KMS-11 (cell line): ENCODE measurements at regions not wholly inside any gene's neighbourhood (a gene's known extent, or its start where the extent isn't known, plus 50 kb on each side); places are given as distances from the start of the nearest gene placed in this dataset.

Source experiments
- H2AFZ ChIP-seq: fragments of 200-600 bp; sonication (generic); 2 replicates; pipeline ENCODE4 v1.6.1; 2016; ENCODE audit warnings: antibody characterized with exemption, mixed run types, low read depth
- H3K27ac ChIP-seq: fragments of 200-600 bp; sonication (generic); 2 replicates; pipeline ENCODE4 v1.6.1; 2016; ENCODE audit warnings: mild to moderate bottlenecking, mixed run types
- H3K27me3 ChIP-seq: fragments of 200-600 bp; sonication (generic); 2 replicates; pipeline ENCODE4 v1.6.1; 2017; ENCODE audit warnings: mild to moderate bottlenecking, low read depth, mixed run types, moderate library complexity; ENCODE audit not compliant: insufficient read depth
- H3K36me3 ChIP-seq: fragments of 200-600 bp; sonication (generic); 2 replicates; pipeline ENCODE4 v1.6.1; 2017; ENCODE audit warnings: mild to moderate bottlenecking, mixed run types; ENCODE audit not compliant: insufficient read depth
- H3K4me1 ChIP-seq: fragments of 200-600 bp; sonication (generic); 2 replicates; pipeline ENCODE4 v1.6.1; 2016; ENCODE audit warnings: mild to moderate bottlenecking, low read depth, mixed run types; ENCODE audit not compliant: poor library complexity, severe bottlenecking
- H3K4me2 ChIP-seq: fragments of 200-600 bp; sonication (generic); 2 replicates; pipeline ENCODE4 v1.7.0; 2016; ENCODE audit warnings: mild to moderate bottlenecking, mixed run types
- H3K4me3 ChIP-seq: fragments of 200-600 bp; sonication (generic); IDR thresholded peaks from 2 replicates; pipeline ENCODE4 v1.6.1; 2017; ENCODE audit warnings: low read depth, low read length, mixed read lengths; ENCODE audit not compliant: insufficient read depth
- H3K79me2 ChIP-seq: fragments of 200-600 bp; sonication (generic); 2 replicates; pipeline ENCODE4 v1.6.1; 2016; ENCODE audit warnings: low read depth, mixed run types; ENCODE audit not compliant: insufficient read depth
- H3K9ac ChIP-seq: fragments of 200-600 bp; sonication (generic); 2 replicates; pipeline ENCODE4 v1.6.1; 2016; ENCODE audit warnings: mild to moderate bottlenecking, mixed run types
- H4K20me1 ChIP-seq: fragments of 200-600 bp; sonication (generic); 2 replicates; pipeline ENCODE4 v1.6.1; 2016; ENCODE audit warnings: mild to moderate bottlenecking, mixed run types; ENCODE audit not compliant: insufficient read depth
- CTCF ChIP-seq: fragments of 200-600 bp; sonication (generic); conservative IDR thresholded peaks from 2 replicates; pipeline ENCODE4 v1.6.1; 2017; ENCODE audit warnings: low read depth, mild to moderate bottlenecking, antibody characterized with exemption, low read length, moderate library complexity, mixed read lengths

GRCh38 chr13:22432690-22433089 is 748.1 kb upstream of the SGCG start:
- no peaks in the 10 kb centered on the region for H3K36me3 ChIP-seq
- H3K79me2 ChIP-seq = no peaks in the 10 kb centered on the region
- H3K4me1 ChIP-seq = no peaks in the 10 kb centered on the region
- H2AFZ ChIP-seq = no peak overlapping the region
- H3K27me3 ChIP-seq = no peaks in the 10 kb centered on the region
- H4K20me1 ChIP-seq = no peaks in the 10 kb centered on the region
- H3K4me2 ChIP-seq = no peak overlapping the region
- TF ChIP-seq CTCF = no peak
- H3K4me3 ChIP-seq = no peak overlapping the region
- no peak overlapping the region for H3K27ac ChIP-seq
- no peak overlapping the region for H3K9ac ChIP-seq

- TF ChIP-seq CTCF = no peak
- no peaks in the 10 kb centered on the region for H3K36me3 ChIP-seq
- no peak overlapping the region for H3K9ac ChIP-seq
- no peak overlapping the region for H3K4me2 ChIP-seq
- H2AFZ ChIP-seq = no peak overlapping the region
- H3K79me2 ChIP-seq = no peaks in the 10 kb centered on the region
- no peak overlapping the region for H3K27ac ChIP-seq
- H3K27me3 ChIP-seq = no peaks in the 10 kb centered on the region
- H3K4me3 ChIP-seq = no peak overlapping the region
- H3K4me1 ChIP-seq = no peaks in the 10 kb centered on the region
- no peaks in the 10 kb centered on the region for H4K20me1 ChIP-seq
These were observed 733.5 kb upstream of the SGCG start for GRCh38 chr13:22447132-22447886.

- Histone ChIP-seq H4K20me1 (no peaks in the 10 kb centered on the region), H3K36me3 (no peaks in the 10 kb centered on the region), H3K27ac (no peak overlapping the region), H3K4me3 (no peak overlapping the region), H3K4me2 (no peak overlapping the region), H3K79me2 (no peaks in the 10 kb centered on the region), H2AFZ (no peak overlapping the region), H3K27me3 (no peaks in the 10 kb centered on the region), H3K9ac (no peak overlapping the region), H3K4me1 (no peaks in the 10 kb centered on the region)
- TF ChIP-seq CTCF = no peak
These were observed 731.5 kb upstream of the SGCG start for GRCh38 chr13:22449251-22449650.

- Histone ChIP-seq H3K4me1 (no peaks in the 10 kb centered on the region), H3K79me2 (no peaks in the 10 kb centered on the region), H3K9ac (no peak overlapping the region), H3K4me3 (no peak overlapping the region), H3K4me2 (no peak overlapping the region), H3K36me3 (no peaks in the 10 kb centered on the region), H3K27ac (no peak overlapping the region), H3K27me3 (no peaks in the 10 kb centered on the region), H2AFZ (no peak overlapping the region), H4K20me1 (no peaks in the 10 kb centered on the region)
- TF ChIP-seq CTCF = no peak
These were observed 729.4 kb upstream of the SGCG start for GRCh38 chr13:22451327-22451741.
